CD1c-positive myeloid dendritic cell (primary cell): ENCODE measurements at regions not wholly inside any gene's neighbourhood (a gene's known extent, or its start where the extent isn't known, plus 50 kb on each side); places are given as distances from the start of the nearest gene placed in this dataset.

ENCODE experiments used
- DNase-seq: peaks from one replicate; pipeline ENCODE4 v3.0.0-alpha.2; 2016; ENCODE audit errors: extremely low spot score

DNA sequence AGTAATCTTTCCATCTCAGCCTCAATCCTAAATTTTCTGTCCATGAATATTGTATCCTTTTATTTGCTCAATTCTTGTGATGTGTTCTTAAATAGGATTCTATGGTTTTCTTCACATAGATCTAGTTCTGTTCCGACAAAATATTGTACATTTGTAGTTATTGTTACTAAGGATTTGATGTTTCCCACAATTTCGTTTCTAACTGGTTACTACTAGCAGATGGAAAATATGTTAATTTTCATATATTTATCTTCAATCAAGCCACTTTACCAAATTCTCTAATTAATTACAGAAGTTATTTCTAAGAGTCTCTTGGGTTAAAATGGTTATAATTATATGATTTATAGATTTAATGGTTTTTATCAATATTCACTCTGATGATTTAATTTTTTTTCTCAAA lies 60.3 kb downstream of the SEC61B start:
- DNase-seq: no peak

- no peak for DNase-seq
Measured at GRCh38 chr9:99285965-99286364, 63.9 kb downstream of the SEC61B start.

DNA sequence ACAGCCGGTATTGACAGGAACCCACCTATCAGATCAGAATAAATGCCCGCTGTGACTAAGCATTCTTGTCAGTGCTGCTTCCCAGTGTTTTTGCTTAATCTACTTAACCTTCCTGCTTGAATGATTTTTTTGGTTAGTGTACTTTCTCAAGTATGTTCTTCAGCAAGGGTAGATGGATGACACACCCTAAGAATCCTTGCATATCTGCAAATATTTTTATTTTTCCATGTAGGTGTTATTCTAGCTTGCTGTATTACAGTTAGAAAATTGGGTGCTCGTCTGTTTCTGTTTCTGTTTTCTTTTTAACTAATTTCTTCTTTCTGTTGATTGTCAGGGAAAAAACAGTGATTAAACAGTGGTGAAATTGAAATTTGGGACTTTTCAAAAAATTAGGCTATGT lies 64.5 kb downstream of the SEC61B start:
- DNase-seq: no peak

- DNase-seq: no peak
Measured at GRCh38 chr9:99287641-99288040, 65.6 kb downstream of the SEC61B start.

DNA sequence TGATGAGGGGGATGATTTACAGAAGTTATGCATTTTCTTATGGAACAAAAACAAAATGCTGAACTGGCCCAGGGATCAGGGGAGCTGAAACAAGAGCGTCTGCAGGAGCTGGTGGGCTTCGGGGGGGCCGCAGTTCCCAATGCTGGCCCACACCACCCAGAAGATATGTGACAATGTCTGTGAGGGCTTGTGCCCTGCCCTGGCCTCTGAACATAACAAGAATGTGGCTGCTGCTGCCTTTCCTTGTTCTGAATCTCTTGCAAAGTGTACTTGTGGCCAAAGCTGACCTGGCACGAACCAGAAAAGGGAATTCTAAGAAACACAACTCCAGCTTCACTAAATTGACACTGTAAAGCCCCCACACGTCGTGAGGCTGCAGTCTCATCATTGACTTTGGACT lies 66.7 kb downstream of the SEC61B start:
- DNase-seq: no peak

GRCh38 chr9:99294850-99295461 lies 72.9 kb downstream of the SEC61B start:
- DNase-seq: no peak

DNA sequence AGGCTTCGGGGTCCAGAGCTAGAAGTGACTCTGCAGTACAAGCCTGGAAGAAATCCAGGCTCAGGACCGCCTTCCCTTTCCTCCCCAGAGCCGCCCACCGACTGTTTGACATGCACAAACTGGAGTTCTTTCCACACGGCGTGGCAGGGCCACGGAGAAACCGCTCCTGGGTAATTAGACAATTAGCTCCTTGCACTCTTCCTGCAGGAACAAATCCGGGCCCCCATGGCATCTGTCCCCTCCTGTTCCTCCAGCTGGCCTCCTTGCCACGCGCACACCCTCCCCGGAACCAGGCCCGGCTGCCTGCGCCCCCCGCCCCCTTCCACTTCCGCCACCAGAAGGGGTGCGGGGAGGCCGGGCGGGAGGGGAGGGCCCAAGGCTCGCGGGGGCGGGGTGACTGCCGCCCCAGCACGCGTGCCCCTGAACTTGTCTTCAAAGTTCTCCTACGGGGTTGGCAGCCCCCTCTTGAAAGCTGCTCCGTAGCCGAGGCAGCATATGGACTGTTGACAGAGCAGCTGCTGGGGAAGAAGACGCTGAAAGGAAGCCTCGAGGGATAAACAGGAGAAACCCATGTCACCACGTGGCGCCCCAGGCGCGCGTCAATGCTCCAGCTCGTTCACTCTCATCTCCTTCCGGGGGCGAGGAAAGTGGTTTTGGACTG lies 74.3 kb downstream of the SEC61B start:
- DNase-seq: no peak

DNA sequence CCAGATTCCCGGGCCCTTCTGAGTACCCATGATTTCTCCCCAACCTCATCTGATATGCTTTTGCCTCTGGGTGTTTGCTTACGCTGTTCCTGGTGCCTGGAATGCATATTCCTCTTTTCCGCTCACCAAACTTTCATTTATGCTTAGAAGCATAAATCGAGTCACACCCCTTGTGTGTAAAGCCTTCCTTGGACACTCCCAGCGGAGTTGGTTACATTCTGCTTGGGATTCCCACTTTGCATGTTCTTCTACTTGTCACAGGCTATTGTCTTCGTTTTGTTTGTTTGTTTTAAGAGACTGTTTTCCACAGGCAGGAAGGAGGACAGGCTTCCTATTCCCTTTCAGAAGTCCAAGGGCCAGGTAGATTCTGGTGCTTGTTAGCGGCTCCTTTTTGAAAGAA lies 76.5 kb downstream of the SEC61B start:
- no peak for DNase-seq

GRCh38 chr9:99299211-99300102 lies 77.4 kb downstream of the SEC61B start:
- DNase-seq: peak; percentile 60

DNA sequence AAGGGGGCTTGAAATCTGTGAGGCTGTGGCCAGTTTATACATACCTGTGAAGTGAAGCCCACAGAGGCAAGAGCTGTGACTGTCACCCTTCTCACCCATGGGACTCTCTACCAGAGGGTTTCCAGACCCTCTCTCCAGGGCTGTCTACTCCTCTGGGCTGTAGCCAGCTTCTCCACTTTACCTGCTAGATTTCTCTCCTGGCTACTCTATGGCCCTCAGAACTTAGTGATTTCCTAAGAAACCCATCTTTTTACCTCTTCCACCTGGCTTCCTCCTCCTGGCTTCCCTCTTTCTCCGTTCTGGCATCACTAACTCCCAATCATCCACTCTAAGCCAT lies 78.0 kb downstream of the SEC61B start:
- no peak for DNase-seq

DNA sequence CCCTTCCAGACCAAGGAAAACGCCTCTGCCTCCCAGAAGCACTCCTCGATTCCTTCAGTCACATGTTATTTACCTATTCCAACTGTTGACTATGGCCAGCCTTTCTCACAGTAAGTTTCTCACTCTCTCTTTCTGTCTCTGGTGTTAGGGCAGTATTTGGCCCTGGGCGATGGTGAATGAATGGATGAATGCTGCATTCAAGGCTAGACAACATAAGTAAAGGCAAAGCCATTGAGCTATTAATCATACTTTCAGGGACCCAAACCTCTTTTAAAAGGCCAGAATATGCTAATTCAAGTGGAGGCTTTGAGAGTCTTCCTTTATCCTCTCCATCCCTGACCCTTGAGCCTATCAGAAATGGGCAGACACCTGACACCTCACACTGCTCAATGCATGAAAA lies 78.5 kb downstream of the SEC61B start:
- no peak for DNase-seq

GRCh38 chr9:99303177-99303576 lies 81.1 kb downstream of the SEC61B start:
- DNase-seq: peak; percentile 30

GRCh38 chr9:99305124-99305523 lies 83.0 kb downstream of the SEC61B start:
- no peak for DNase-seq

DNA sequence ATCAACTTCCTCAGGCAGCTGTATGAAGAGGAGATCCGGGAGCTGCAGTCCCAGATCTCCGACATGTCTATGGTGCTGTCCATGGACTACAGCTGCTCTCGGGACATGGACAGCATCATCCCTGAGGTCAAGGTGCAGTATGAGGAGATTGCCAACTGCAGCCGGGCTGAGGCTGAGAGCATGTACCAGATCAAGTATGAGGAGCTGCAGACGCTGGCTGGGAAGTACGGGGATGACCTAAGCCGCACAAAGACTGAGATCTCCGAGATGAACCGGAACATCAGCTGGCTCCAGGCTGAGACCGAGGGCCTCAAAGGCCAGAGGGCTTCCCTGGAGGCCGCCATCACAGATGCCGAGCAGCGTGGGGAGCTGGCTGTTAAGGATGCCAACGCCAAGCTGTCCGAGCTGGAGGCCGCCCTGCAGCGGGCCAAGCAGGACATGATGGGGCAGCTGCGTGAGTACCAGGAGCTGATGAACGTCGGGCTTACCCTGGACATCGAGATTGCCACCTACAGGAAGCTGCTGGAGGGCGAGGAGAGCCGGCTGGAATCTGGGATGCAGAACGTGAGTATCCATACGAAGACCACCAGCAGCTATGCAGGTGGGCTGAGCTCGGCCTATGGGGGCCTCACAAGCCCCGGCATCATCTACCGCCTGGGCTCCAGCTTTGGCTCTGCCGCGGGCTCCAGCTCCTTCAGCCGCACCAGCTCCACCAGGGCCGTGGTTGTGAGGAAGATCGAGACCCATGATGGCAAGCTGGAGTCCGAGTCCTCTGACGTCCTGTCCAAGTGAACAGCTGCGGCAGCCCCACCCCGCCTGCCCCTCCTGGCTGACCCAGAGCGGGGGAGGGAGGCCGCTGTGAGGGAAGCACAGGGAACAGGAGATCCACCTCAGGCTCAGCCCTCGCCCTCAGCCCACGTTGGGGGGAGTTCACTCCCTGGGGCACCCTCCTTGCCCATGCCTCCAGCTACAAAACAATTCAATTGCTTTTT lies 84.0 kb downstream of the SEC61B start:
- DNase-seq: no peak

DNA sequence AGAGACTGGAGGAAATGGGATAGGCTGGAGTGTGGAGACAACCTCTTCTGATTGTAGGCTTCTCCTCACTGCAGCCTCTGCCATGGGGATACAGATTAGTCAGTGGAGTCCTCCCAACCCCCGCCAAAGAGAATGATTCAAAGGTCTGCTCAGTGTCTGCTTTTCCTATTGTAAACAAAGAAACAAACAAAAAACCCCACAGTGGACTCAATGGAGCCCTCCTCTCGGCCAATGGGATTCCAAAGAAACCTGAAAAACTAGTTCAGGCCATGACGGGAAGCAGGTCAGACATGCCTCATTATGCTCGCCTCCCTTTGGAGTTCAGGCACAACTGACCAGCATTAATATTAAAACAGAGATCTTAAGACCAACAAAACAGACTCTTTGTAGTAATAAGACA lies 85.8 kb downstream of the SEC61B start:
- no peak for DNase-seq

DNA sequence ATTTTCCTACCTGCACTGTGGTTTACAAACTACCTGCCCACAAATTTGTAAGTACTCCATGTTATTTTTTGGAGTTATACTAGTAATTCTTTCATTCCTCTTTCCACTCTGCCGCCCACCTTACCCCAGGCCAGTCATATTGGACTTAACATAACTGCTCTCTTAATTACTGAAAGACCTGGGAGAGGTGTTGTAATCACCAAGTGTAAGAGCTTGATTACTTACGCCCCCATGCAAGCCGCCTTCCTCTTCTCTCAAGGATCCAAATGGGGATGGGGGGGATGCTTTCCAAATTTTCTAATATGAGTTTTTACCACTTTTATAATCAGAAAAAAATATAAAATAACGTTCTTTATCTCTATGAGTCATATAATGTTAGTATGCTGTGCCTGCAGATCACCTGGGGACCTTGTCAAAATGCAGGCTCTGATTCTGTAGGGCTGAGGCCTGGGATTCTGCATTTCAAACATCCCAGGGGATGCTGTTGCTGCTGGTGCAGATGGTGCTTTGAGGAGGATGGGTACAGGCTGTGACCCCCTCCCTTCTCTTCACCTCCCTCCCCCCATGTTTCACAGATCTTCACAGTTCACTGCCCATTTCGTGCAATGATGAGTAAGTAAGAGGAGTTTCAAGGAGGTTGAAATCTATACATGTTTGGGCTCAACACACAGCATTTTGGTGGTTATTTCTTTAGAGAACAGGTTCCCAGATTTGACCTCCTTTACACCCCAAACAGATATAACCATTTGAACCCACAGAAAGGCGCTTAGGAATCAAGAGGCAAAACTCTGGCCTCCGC lies 87.3 kb downstream of the SEC61B start:
- DNase-seq: no peak

GRCh38 chr9:99312736-99313135 lies 90.7 kb downstream of the SEC61B start:
- DNase-seq: no peak

DNA sequence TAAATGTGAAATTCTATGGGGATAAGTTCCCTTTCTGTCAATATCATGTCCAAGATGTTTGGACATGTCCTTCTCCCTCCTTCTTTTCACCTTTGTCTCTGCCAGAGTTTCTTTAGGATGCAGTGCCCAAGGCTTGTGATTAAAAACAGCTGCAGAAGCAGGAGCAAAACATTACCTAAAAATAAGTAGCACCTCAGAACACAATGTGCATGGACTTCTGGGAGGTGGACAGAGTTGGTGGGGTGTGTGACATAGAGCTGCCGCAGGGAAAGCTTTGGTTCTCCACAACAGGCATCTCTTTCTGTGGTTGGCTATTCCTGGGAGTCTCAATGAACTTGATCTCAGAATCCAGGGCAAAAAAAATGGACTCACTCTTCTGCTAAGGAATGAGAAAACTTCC lies 97.0 kb downstream of the SEC61B start:
- no peak for DNase-seq

GRCh38 chr9:99322299-99322698 lies 100.2 kb downstream of the SEC61B start:
- no peak for DNase-seq

- peak; percentile 92 for DNase-seq
Measured at GRCh38 chr9:99326112-99326916, 104.2 kb downstream of the SEC61B start.
